ENCODE measurements at regions not wholly inside any gene's neighbourhood (a gene's known extent, or its start where the extent isn't known, plus 50 kb on each side); places are given as distances from the start of the nearest gene placed in this dataset.
"Not testable (repeated sequence)": the region's sequence is repeated elsewhere in the genome, so short reads cannot be mapped to it uniquely, and the experiment has no call there.

GRCh38 chr10:4399556-4399955, 426.5 kb upstream of the AKR1E2 start:
- Mint-ChIP-seq H3K9me3 (no peaks in the 10 kb centered on the region), H3K4me3 (no peak overlapping the region), H3K27ac (no peak overlapping the region), H3K36me3 (ENCODE audit: low read depth) (no peaks in the 10 kb centered on the region), H3K27me3 (peaks cover 5% of the 10 kb centered on the region), H3K4me1 (no peaks in the 10 kb centered on the region)
- TF ChIP-seq CTCF (IDR thresholded peaks at IDR 0.05) = no peak
- ChIA-PET CTCF (no interaction called here), POLR2A (no interaction called here)
- DNase-seq (no peak), ATAC-seq (ENCODE audit: low read depth) (no peak)
- intact Hi-C loops (cut with micrococcal nuclease) = no loop called here

GRCh38 chr10:4398602-4399001, 427.4 kb upstream of the AKR1E2 start:
- Mint-ChIP-seq H3K36me3 (ENCODE audit: low read depth) (no peaks in the 10 kb centered on the region), H3K27me3 (peaks cover 4% of the 10 kb centered on the region), H3K4me1 (no peaks in the 10 kb centered on the region), H3K4me3 (no peak overlapping the region), H3K27ac (no peak overlapping the region), H3K9me3 (no peaks in the 10 kb centered on the region)
- ChIA-PET CTCF (no interaction called here), POLR2A (no interaction called here)
- DNase-seq (no peak), ATAC-seq (ENCODE audit: low read depth) (no peak)
- TF ChIP-seq CTCF (IDR thresholded peaks at IDR 0.05) = no peak
- intact Hi-C loops (cut with micrococcal nuclease) = no loop called here

GRCh38 chr10:4397337-4397736, 428.7 kb upstream of the AKR1E2 start:
- ChIA-PET POLR2A (no interaction called here), CTCF (no interaction called here)
- H3K4me1 Mint-ChIP-seq = no peaks in the 10 kb centered on the region

GRCh38 chr10:4396401-4397283, 429.4 kb upstream of the AKR1E2 start:
- intact Hi-C loops (cut with micrococcal nuclease) = no loop called here
- ChIA-PET POLR2A (no interaction called here), CTCF (no interaction called here)
- no peak overlapping the region for H3K27ac Mint-ChIP-seq
- H3K4me3 Mint-ChIP-seq = no peak overlapping the region
- no peak for ATAC-seq (ENCODE audit: low read depth)
- no peaks in the 10 kb centered on the region for H3K9me3 Mint-ChIP-seq
- no peak for TF ChIP-seq CTCF (IDR thresholded peaks at IDR 0.05)
- DNase-seq = no peak
- no peaks in the 10 kb centered on the region for H3K36me3 Mint-ChIP-seq (ENCODE audit: low read depth)
- H3K27me3 Mint-ChIP-seq = no peaks in the 10 kb centered on the region
- H3K4me1 Mint-ChIP-seq = no peaks in the 10 kb centered on the region

More at GRCh38 chr10:4397337-4397736, 428.7 kb upstream of the AKR1E2 start:
- TF ChIP-seq CTCF (IDR thresholded peaks at IDR 0.05) = no peak
- no peak overlapping the region for H3K4me3 Mint-ChIP-seq
- no peaks in the 10 kb centered on the region for H3K27me3 Mint-ChIP-seq
- DNase-seq = no peak
- H3K27ac Mint-ChIP-seq = no peak overlapping the region
- no peaks in the 10 kb centered on the region for H3K9me3 Mint-ChIP-seq
- intact Hi-C loops (cut with micrococcal nuclease) = no loop called here
- no peaks in the 10 kb centered on the region for H3K36me3 Mint-ChIP-seq (ENCODE audit: low read depth)
- ATAC-seq (ENCODE audit: low read depth) = no peak

- H3K4me1 Mint-ChIP-seq = no peaks in the 10 kb centered on the region
- TF ChIP-seq CTCF (IDR thresholded peaks at IDR 0.05) = no peak
- no peak overlapping the region for H3K27ac Mint-ChIP-seq
- H3K36me3 Mint-ChIP-seq (ENCODE audit: low read depth) = no peaks in the 10 kb centered on the region
- DNase-seq = no peak
- no peaks in the 10 kb centered on the region for H3K27me3 Mint-ChIP-seq
- intact Hi-C loops (cut with micrococcal nuclease) = no loop called here
- no peak overlapping the region for H3K4me3 Mint-ChIP-seq
- ATAC-seq (ENCODE audit: low read depth) = no peak
- ChIA-PET POLR2A (no interaction called here), CTCF (no interaction called here)
- H3K9me3 Mint-ChIP-seq = no peaks in the 10 kb centered on the region
Measured at GRCh38 chr10:4395731-4396130, 430.3 kb upstream of the AKR1E2 start.

- POLR2A ChIA-PET; H3K27me3 Mint-ChIP-seq; H3K27ac Mint-ChIP-seq; CTCF ChIA-PET; H3K4me3 Mint-ChIP-seq; H3K4me1 Mint-ChIP-seq; H3K36me3 Mint-ChIP-seq (ENCODE audit: low read depth); H3K9me3 Mint-ChIP-seq; intact Hi-C loops (cut with micrococcal nuclease); DNase-seq; ATAC-seq (ENCODE audit: low read depth): not testable (repeated sequence)
Measured at GRCh38 chr10:4394455-4394854, 431.6 kb upstream of the AKR1E2 start.
